PC-3 (cell line): ENCODE measurements at regions not wholly inside any gene's neighbourhood (a gene's known extent, or its start where the extent isn't known, plus 50 kb on each side); places are given as distances from the start of the nearest gene placed in this dataset.

Experiments used
- ATAC-seq: fragments of 200-7000 bp; cut with Tn5 transposase; 2 replicates; pipeline ENCODE4 v1.9.1; 2020; ENCODE audit warnings: mild to moderate bottlenecking, moderate library complexity
- BruUV-seq: library from RNA; stranded (reverse); fragments of 400-500 nt; replicated peaks from 2 replicates; lab custom pipeline; 2021; lab: Mats Ljungman, UMichigan
- CTCF ChIA-PET: fragments of 300-600 bp; sonication (Branson Sonifier 250); formaldehyde crosslinking; loops from one replicate; lab custom pipeline; 2022; ENCODE audit warnings: antibody characterized with exemption; lab: Charles Lee
- POLR2A ChIA-PET: fragments of 300-600 bp; sonication (Branson Sonifier 250); formaldehyde crosslinking; loops from one replicate; lab custom pipeline; 2022; ENCODE audit warnings: antibody characterized with exemption; ENCODE audit not compliant: unreplicated experiment; lab: Charles Lee
- DNase-seq: peaks from one replicate; pipeline ENCODE4 v3.0.0-alpha.2; 2015
- H2AFZ ChIP-seq: fragments of 300-600 bp; sonication (generic); 2 replicates; pipeline ENCODE4 v1.6.0; 2016; ENCODE audit warnings: antibody characterized with exemption, low read length
- H3F3A ChIP-seq: fragments of 300-600 bp; sonication (generic); one replicate; pipeline ENCODE4 v1.6.0; 2017; ENCODE audit warnings: antibody characterized with exemption, low read length, control low read depth, mild to moderate bottlenecking; ENCODE audit not compliant: unreplicated experiment
- H3K27ac ChIP-seq: fragments of 300-600 bp; sonication (generic); 2 replicates; pipeline ENCODE4 v1.5.1; 2016; ENCODE audit warnings: mild to moderate bottlenecking, low read length
- H3K27me3 ChIP-seq: fragments of 300-600 bp; sonication (generic); 2 replicates; pipeline ENCODE4 v1.6.1; 2016; ENCODE audit warnings: low read length, mixed read lengths
- H3K36me3 ChIP-seq: fragments of 300-600 bp; sonication (generic); 2 replicates; pipeline ENCODE4 v1.6.1; 2016; ENCODE audit warnings: low read depth, mixed run types, low read length, mixed read lengths
- H3K4me1 ChIP-seq: fragments of 300-600 bp; sonication (generic); 2 replicates; pipeline ENCODE4 v1.5.1; 2016; ENCODE audit warnings: low read length; ENCODE audit not compliant: insufficient read depth
- H3K4me2 ChIP-seq: fragments of 300-600 bp; sonication (generic); 2 replicates; pipeline ENCODE4 v1.6.0; 2016; ENCODE audit warnings: low read length
- H3K4me3 ChIP-seq: fragments of 300-600 bp; sonication (generic); 2 replicates; pipeline ENCODE4 v1.5.1; 2016; ENCODE audit warnings: mild to moderate bottlenecking, low read length, mixed read lengths
- H3K79me2 ChIP-seq: fragments of 300-600 bp; sonication (generic); 2 replicates; pipeline ENCODE4 v1.6.1; 2017; ENCODE audit warnings: low read length, mixed read lengths
- H3K9ac ChIP-seq: fragments of 300-600 bp; sonication (generic); 2 replicates; pipeline ENCODE4 v1.6.0; 2016; ENCODE audit warnings: mild to moderate bottlenecking, low read length
- H3K9me2 ChIP-seq: fragments of 300-600 bp; sonication (generic); replicated peaks from 2 replicates; pipeline ENCODE4 v1.6.1; 2016; ENCODE audit warnings: mixed run types, low read length, mixed read lengths
- H3K9me3 ChIP-seq: fragments of 300-600 bp; sonication (generic); 2 replicates; pipeline ENCODE4 v1.6.1; 2016; ENCODE audit warnings: low read length, mixed read lengths
- H4K20me1 ChIP-seq: fragments of 300-600 bp; sonication (generic); 2 replicates; pipeline ENCODE4 v1.6.1; 2016; ENCODE audit warnings: low read length, mixed read lengths
- CTCF ChIP-seq: fragments of 300-600 bp; sonication (generic); conservative IDR thresholded peaks from 2 replicates; pipeline ENCODE4 v1.5.1; 2017; ENCODE audit warnings: antibody characterized with exemption, low read depth, mild to moderate bottlenecking, low read length
- EZH2 ChIP-seq: fragments of 300-600 bp; sonication (generic); IDR thresholded peaks from one replicate; pipeline ENCODE4 v1.6.1; 2017; ENCODE audit warnings: antibody characterized with exemption, mild to moderate bottlenecking, low read length; ENCODE audit not compliant: unreplicated experiment
- EZH2phosphoT487 ChIP-seq: fragments of 300-600 bp; sonication (generic); IDR thresholded peaks from 2 replicates; pipeline ENCODE4 v1.6.1; 2018; ENCODE audit warnings: mild to moderate bottlenecking, antibody characterized with exemption, low read length, borderline replicate concordance
- intact Hi-C: fragments of 100-400 bp; cut with micrococcal nuclease; formaldehyde crosslinking; loops from 2 replicates; pipeline ENCODE4 v1.9.0; 2023

- no peaks in the 10 kb centered on the region for H3F3A ChIP-seq
- H3K9me2 ChIP-seq: no peaks in the 10 kb centered on the region
- no peak overlapping the region for H3K9ac ChIP-seq
- no TSS peak for BruUV-seq
- no peaks in the 10 kb centered on the region for H3K79me2 ChIP-seq
- POLR2A ChIA-PET: no interaction called here
- H2AFZ ChIP-seq: no peak overlapping the region
- intact Hi-C loops: no loop called here
- H4K20me1 ChIP-seq: no peaks in the 10 kb centered on the region
- no peak overlapping the region for H3K4me3 ChIP-seq
- H3K9me3 ChIP-seq: peaks cover 11% of the 10 kb centered on the region; the same call in 1 of the 2 replicates
- no peak for TF ChIP-seq EZH2phosphoT487
- no peak for TF ChIP-seq EZH2
- no peak for TF ChIP-seq CTCF
- no peaks in the 10 kb centered on the region for H3K36me3 ChIP-seq
- no peaks in the 10 kb centered on the region for H3K27me3 ChIP-seq
- H3K4me2 ChIP-seq: no peak overlapping the region
- no peaks in the 10 kb centered on the region for H3K4me1 ChIP-seq
- no peak for ATAC-seq
- CTCF ChIA-PET: no interaction called here
- H3K27ac ChIP-seq: no peak overlapping the region
- DNase-seq: no peak
Observed at GRCh38 chr2:21972586-21972985, 848.8 kb downstream of the TDRD15 start.

DNA sequence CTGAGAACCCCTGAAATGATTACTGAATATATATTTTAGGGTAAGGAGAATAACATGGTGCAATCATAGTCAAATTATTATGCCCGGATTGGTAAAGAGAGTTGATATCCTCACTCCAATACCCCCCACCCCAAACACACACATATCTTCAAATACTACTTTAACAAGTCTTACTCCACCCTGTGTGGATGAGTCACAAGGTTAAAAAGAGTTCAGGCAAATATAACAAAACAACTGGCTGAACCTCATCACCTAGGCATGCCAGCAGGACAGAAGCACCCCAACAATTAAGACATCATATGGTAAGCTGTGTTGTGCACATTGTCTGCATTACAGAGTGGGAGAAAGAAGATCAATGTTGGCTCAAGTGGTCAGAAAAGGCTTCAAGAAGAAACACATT, 857.4 kb downstream of the TDRD15 start:
- H3K9me2 ChIP-seq: no peaks in the 10 kb centered on the region
- H3K9me3 ChIP-seq: peaks cover 3% of the 10 kb centered on the region; the same call in 1 of the 2 replicates
- H3K4me2 ChIP-seq: no peak overlapping the region
- no peak overlapping the region for H3K4me3 ChIP-seq
- no peaks in the 10 kb centered on the region for H3K36me3 ChIP-seq
- CTCF ChIA-PET: no interaction called here
- H3K79me2 ChIP-seq: no peaks in the 10 kb centered on the region
- H3K9ac ChIP-seq: no peak overlapping the region
- no peaks in the 10 kb centered on the region for H3F3A ChIP-seq
- intact Hi-C loops: no loop called here
- no peaks in the 10 kb centered on the region for H3K4me1 ChIP-seq
- no peak overlapping the region for H3K27ac ChIP-seq
- TF ChIP-seq CTCF: no peak
- DNase-seq (no peak), ATAC-seq (no peak)
- H4K20me1 ChIP-seq: no peaks in the 10 kb centered on the region
- H2AFZ ChIP-seq: no peak overlapping the region
- H3K27me3 ChIP-seq: no peaks in the 10 kb centered on the region
- no TSS peak for BruUV-seq
- POLR2A ChIA-PET: no interaction called here

- Histone ChIP-seq H3K9me2 (no peaks in the 10 kb centered on the region), H3K27ac (no peak overlapping the region), H3K9me3 (peaks cover 10% of the 10 kb centered on the region; the same call in 1 of the 2 replicates), H3K4me2 (no peak overlapping the region), H3K9ac (no peak overlapping the region), H2AFZ (no peak overlapping the region), H3K36me3 (no peaks in the 10 kb centered on the region), H3K27me3 (no peaks in the 10 kb centered on the region), H3F3A (no peaks in the 10 kb centered on the region), H3K4me1 (no peaks in the 10 kb centered on the region), H4K20me1 (no peaks in the 10 kb centered on the region), H3K4me3 (no peak overlapping the region), H3K79me2 (no peaks in the 10 kb centered on the region)
- TF ChIP-seq EZH2: no peak
- no peak for DNase-seq
- ChIA-PET POLR2A (no interaction called here), CTCF (no interaction called here)
- BruUV-seq: no TSS peak
- ATAC-seq: no peak
- intact Hi-C loops: no loop called here
Observed at GRCh38 chr2:21993002-21993401, 869.2 kb downstream of the TDRD15 start.
